ENCODE measurements at regions not wholly inside any gene's neighbourhood (a gene's known extent, or its start where the extent isn't known, plus 50 kb on each side); places are given as distances from the start of the nearest gene placed in this dataset.

DNA sequence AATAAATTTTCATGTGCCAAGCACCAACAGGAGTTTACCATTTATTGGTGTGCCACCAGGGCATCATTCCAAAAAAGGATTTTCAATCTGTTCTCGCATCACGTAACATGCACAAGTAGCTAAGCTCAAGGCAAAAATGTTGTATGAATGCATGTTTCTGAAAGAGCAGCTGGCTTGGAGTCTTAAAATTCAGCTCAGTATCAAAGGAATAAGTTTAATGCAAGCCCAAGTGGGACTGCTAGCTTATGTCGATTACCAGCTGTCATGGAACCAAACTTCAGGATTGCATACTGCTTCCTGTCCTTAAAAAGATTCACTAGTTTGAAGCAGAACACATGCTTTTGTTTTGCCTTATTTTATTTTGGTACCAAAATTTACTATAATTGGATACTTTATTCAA is 437.0 kb downstream of the FSCB start:
- Histone ChIP-seq H3K27me3 (no peaks in the 10 kb centered on the region), H3K36me3 (no peaks in the 10 kb centered on the region), H3K9me3 (no peaks in the 10 kb centered on the region), H3K4me3 (no peak overlapping the region), H3K4me1 (no peaks in the 10 kb centered on the region), H3K27ac (no peak overlapping the region)
- intact Hi-C loops (cut with DNase I): no loop called here
- DNase-seq (no peak), FAIRE-seq (no peak), ATAC-seq (no peak)
- 74 to 83% methylated on average over 3 of the region's 3 CpGs for WGBS, 2 donors
- TF ChIP-seq, protein P1, sequence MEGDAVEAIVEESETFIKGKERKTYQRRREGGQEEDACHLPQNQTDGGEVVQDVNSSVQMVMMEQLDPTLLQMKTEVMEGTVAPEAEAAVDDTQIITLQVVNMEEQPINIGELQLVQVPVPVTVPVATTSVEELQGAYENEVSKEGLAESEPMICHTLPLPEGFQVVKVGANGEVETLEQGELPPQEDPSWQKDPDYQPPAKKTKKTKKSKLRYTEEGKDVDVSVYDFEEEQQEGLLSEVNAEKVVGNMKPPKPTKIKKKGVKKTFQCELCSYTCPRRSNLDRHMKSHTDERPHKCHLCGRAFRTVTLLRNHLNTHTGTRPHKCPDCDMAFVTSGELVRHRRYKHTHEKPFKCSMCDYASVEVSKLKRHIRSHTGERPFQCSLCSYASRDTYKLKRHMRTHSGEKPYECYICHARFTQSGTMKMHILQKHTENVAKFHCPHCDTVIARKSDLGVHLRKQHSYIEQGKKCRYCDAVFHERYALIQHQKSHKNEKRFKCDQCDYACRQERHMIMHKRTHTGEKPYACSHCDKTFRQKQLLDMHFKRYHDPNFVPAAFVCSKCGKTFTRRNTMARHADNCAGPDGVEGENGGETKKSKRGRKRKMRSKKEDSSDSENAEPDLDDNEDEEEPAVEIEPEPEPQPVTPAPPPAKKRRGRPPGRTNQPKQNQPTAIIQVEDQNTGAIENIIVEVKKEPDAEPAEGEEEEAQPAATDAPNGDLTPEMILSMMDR (IDR thresholded peaks at IDR 0.05): no peak

DNA sequence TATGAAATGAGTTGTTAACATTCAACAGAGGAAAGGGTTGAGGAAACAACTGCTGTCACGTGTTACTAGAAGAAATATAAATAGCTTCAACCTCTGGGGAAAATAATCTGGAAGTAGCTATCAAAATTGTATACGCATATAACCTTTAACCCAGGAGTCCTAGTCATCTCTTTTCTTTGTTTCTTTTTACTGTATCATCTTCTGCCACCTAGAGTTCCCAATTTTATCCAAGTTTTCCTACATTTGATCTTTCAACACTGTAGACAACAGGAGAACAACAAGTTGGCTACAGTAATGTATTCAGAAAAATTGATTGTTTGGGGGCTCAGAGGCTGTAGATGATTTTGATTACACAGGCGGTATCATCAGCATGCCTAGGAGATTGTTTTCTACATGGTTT is 453.7 kb downstream of the FSCB start:
- intact Hi-C loops (cut with DNase I): no loop called here
- Histone ChIP-seq H3K27me3 (no peaks in the 10 kb centered on the region), H3K9me3 (no peaks in the 10 kb centered on the region), H3K4me3 (no peak overlapping the region), H3K4me1 (no peaks in the 10 kb centered on the region), H3K36me3 (no peaks in the 10 kb centered on the region), H3K27ac (no peak overlapping the region)
- TF ChIP-seq, protein P1 (IDR thresholded peaks at IDR 0.05): no peak
- no peak for DNase-seq
- no peak for ATAC-seq
- WGBS, 2 donors: 47 to 67% methylated on average over 3 of the region's 3 CpGs
- FAIRE-seq: no peak

DNA sequence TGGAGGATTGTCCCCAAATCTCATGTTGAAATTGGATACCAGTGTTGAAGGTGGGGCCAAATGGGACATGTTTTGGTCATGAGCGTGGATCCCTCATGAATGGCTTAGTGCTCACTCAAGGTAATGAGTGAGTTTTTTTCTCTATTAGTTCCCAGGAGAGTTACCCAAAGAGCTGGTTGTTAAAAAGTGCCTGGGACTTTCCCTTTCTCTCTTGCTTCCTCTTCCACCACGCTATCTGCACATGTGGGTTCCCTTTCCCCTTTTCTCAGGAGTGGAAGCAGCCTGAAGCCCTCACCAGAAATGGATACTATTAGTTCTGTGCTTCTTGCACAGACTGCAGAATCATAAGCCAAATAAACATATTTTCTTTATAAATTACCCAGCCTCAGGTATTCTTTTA is 465.4 kb downstream of the FSCB start:
- no peaks in the 10 kb centered on the region for H3K27me3 ChIP-seq
- no peaks in the 10 kb centered on the region for H3K4me1 ChIP-seq
- ATAC-seq: no peak
- TF ChIP-seq, protein P1 (IDR thresholded peaks at IDR 0.05): no peak
- DNase-seq: no peak
- no peaks in the 10 kb centered on the region for H3K36me3 ChIP-seq
- intact Hi-C loops (cut with DNase I): no loop called here
- no peak overlapping the region for H3K4me3 ChIP-seq
- no peak overlapping the region for H3K27ac ChIP-seq
- no peaks in the 10 kb centered on the region for H3K9me3 ChIP-seq
- FAIRE-seq: no peak
- 69 to 72% methylated on average over 2 of the region's 2 CpGs for WGBS, 2 donors

DNA sequence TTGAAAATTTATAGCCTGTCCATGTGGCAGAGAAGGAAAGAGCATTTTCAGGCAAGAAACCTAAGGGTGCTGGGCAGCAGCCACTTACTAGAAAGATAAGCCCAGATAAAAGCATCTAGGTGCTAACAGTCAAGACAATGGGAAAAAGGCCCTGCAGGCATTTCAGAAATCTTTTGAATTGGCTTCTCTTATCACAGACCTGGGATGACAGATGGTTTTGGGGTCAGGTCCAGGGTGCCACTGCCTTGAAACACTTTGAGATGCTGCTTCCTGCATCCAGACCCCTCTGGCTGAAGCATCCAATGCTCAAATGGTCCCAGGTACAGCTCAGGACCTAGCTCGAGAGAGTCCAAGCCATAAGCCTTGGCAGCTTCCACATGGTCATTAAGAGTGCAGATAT is 466.5 kb downstream of the FSCB start:
- H3K36me3 ChIP-seq: no peaks in the 10 kb centered on the region
- no peak for DNase-seq
- no peaks in the 10 kb centered on the region for H3K9me3 ChIP-seq
- 51 to 60% methylated on average over 1 of the region's 1 CpG for WGBS, 2 donors
- H3K27ac ChIP-seq: no peak overlapping the region
- H3K4me1 ChIP-seq: no peaks in the 10 kb centered on the region
- no peaks in the 10 kb centered on the region for H3K27me3 ChIP-seq
- TF ChIP-seq, protein P1 (IDR thresholded peaks at IDR 0.05): no peak
- FAIRE-seq: no peak
- H3K4me3 ChIP-seq: no peak overlapping the region
- ATAC-seq: no peak
- intact Hi-C loops (cut with DNase I): no loop called here

DNA sequence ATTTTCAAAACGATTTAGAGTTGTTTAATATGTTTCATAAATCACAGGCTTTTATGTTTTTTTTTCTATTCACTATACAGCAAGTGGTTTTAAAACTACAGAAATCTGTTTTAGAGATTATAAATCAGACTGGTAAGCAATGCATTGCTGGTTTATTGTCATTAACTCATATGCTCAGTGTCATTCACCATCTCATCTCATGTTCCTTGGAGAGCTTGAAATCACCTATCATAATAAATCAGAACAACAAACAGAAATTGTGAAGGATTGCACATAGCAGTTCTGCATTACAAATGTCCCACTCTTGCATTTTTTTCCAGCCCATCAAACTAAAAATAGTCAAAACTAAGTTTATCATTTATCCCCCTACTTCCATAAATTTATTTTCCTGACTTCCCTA is 470.8 kb downstream of the FSCB start:
- FAIRE-seq (no peak), ATAC-seq (no peak), DNase-seq (no peak)
- TF ChIP-seq, protein P1 (IDR thresholded peaks at IDR 0.05): no peak
- H3K36me3 ChIP-seq: no peaks in the 10 kb centered on the region
- no peaks in the 10 kb centered on the region for H3K9me3 ChIP-seq
- H3K27ac ChIP-seq: no peak overlapping the region
- no peaks in the 10 kb centered on the region for H3K27me3 ChIP-seq
- intact Hi-C loops (cut with DNase I): no loop called here
- H3K4me3 ChIP-seq: no peak overlapping the region
- WGBS, 2 donors: 7 to 12% methylated on average over 1 of the region's 1 CpG
- no peaks in the 10 kb centered on the region for H3K4me1 ChIP-seq

All from pancreas (tissue), 10 donors.